NT2/D1 (cell line): ENCODE measurements at regions not wholly inside any gene's neighbourhood (a gene's known extent, or its start where the extent isn't known, plus 50 kb on each side); places are given as distances from the start of the nearest gene placed in this dataset.

Experiments used
- DNase-seq: peaks from one replicate; pipeline ENCODE4 v3.0.0-alpha.2; 2011; ENCODE audit warnings: low read depth, low spot score
- H3K27me3 ChIP-seq: 2 replicates; pipeline ENCODE4 v1.6.0; 2011; ENCODE audit warnings: mild to moderate bottlenecking; ENCODE audit not compliant: insufficient read length, insufficient read depth
- H3K36me3 ChIP-seq: 2 replicates; pipeline ENCODE4 v1.6.1; 2011; ENCODE audit warnings: mild to moderate bottlenecking, low read length, mixed read lengths; ENCODE audit not compliant: insufficient read depth, insufficient read length
- H3K4me1 ChIP-seq: 2 replicates; pipeline ENCODE4 v1.5.1; 2011; ENCODE audit not compliant: insufficient read depth, insufficient read length
- H3K4me3 ChIP-seq: 2 replicates; pipeline ENCODE4 v1.5.1; 2011; ENCODE audit warnings: low read depth; ENCODE audit not compliant: insufficient read length
- H3K9ac ChIP-seq: 2 replicates; pipeline ENCODE4 v1.6.0; 2011; ENCODE audit warnings: low read depth; ENCODE audit not compliant: insufficient read length
- H3K9me3 ChIP-seq: 2 replicates; pipeline ENCODE4 v1.5.1; 2011; ENCODE audit warnings: mild to moderate bottlenecking, low read length; ENCODE audit not compliant: insufficient read depth
- SUZ12 ChIP-seq: IDR thresholded peaks from 2 replicates; pipeline ENCODE4 v1.6.1; 2011; ENCODE audit not compliant: insufficient read length, insufficient read depth; ENCODE audit errors: extremely low read depth
- YY1 ChIP-seq: IDR thresholded peaks from 2 replicates; pipeline ENCODE4 v1.6.1; 2011; ENCODE audit not compliant: insufficient read length, insufficient read depth
- ZNF274 ChIP-seq: IDR thresholded peaks from 2 replicates; pipeline ENCODE4 v1.6.1; 2011; ENCODE audit warnings: mild to moderate bottlenecking, low read depth, low read length

- TF ChIP-seq ZNF274 (no peak), YY1 (no peak), SUZ12 (no peak)
- H3K27me3 ChIP-seq, result no peaks in the 10 kb centered on the region
- H3K9ac ChIP-seq, result no peak overlapping the region
- DNase-seq, result no peak
- no peaks in the 10 kb centered on the region for H3K36me3 ChIP-seq
- H3K4me3 ChIP-seq, result no peak overlapping the region
- H3K9me3 ChIP-seq, result no peaks in the 10 kb centered on the region
- no peaks in the 10 kb centered on the region for H3K4me1 ChIP-seq
These were observed 552.1 kb downstream of the LMO4 start for GRCh38 chr1:87880764-87881163.

GRCh38 chr1:87883906-87884305 is 555.2 kb downstream of the LMO4 start:
- Histone ChIP-seq H3K36me3 (no peaks in the 10 kb centered on the region), H3K4me3 (no peak overlapping the region), H3K9me3 (no peaks in the 10 kb centered on the region), H3K9ac (no peak overlapping the region), H3K27me3 (no peaks in the 10 kb centered on the region), H3K4me1 (no peaks in the 10 kb centered on the region)
- TF ChIP-seq YY1 (no peak), ZNF274 (no peak)
- DNase-seq, result no peak

GRCh38 chr1:87884581-87884980 is 555.9 kb downstream of the LMO4 start:
- Histone ChIP-seq H3K27me3 (no peaks in the 10 kb centered on the region), H3K9ac (no peak overlapping the region), H3K9me3 (no peaks in the 10 kb centered on the region), H3K4me3 (no peak overlapping the region), H3K4me1 (no peaks in the 10 kb centered on the region), H3K36me3 (no peaks in the 10 kb centered on the region)
- no peak for DNase-seq
- TF ChIP-seq YY1 (no peak), SUZ12 (no peak), ZNF274 (no peak)

GRCh38 chr1:87885278-87886025 is 556.8 kb downstream of the LMO4 start:
- H3K9me3 ChIP-seq, result no peaks in the 10 kb centered on the region
- no peaks in the 10 kb centered on the region for H3K36me3 ChIP-seq
- DNase-seq, result no peak
- H3K9ac ChIP-seq, result no peak overlapping the region
- no peaks in the 10 kb centered on the region for H3K27me3 ChIP-seq
- H3K4me1 ChIP-seq, result no peaks in the 10 kb centered on the region
- TF ChIP-seq SUZ12, result no peak
- no peak for TF ChIP-seq ZNF274
- no peak for TF ChIP-seq YY1
- no peak overlapping the region for H3K4me3 ChIP-seq

GRCh38 chr1:87887100-87887499 is 558.4 kb downstream of the LMO4 start:
- H3K9ac ChIP-seq, result no peak overlapping the region
- no peaks in the 10 kb centered on the region for H3K9me3 ChIP-seq
- no peak for DNase-seq
- H3K36me3 ChIP-seq, result no peaks in the 10 kb centered on the region
- no peaks in the 10 kb centered on the region for H3K27me3 ChIP-seq
- H3K4me3 ChIP-seq, result no peak overlapping the region
- no peaks in the 10 kb centered on the region for H3K4me1 ChIP-seq
- no peak for TF ChIP-seq YY1
- TF ChIP-seq ZNF274, result no peak
- TF ChIP-seq SUZ12, result no peak

- DNase-seq, result no peak
- no peaks in the 10 kb centered on the region for H3K4me1 ChIP-seq
- no peaks in the 10 kb centered on the region for H3K9me3 ChIP-seq
- no peaks in the 10 kb centered on the region for H3K36me3 ChIP-seq
- TF ChIP-seq YY1 (no peak), SUZ12 (no peak), ZNF274 (no peak)
- H3K4me3 ChIP-seq, result no peak overlapping the region
- no peaks in the 10 kb centered on the region for H3K27me3 ChIP-seq
- H3K9ac ChIP-seq, result no peak overlapping the region
These were observed 559.8 kb downstream of the LMO4 start for GRCh38 chr1:87888446-87888845.

GRCh38 chr1:87894062-87894461 is 565.4 kb downstream of the LMO4 start:
- H3K4me3 ChIP-seq, result no peak overlapping the region
- no peak for DNase-seq
- no peaks in the 10 kb centered on the region for H3K9me3 ChIP-seq
- no peaks in the 10 kb centered on the region for H3K36me3 ChIP-seq
- no peaks in the 10 kb centered on the region for H3K27me3 ChIP-seq
- TF ChIP-seq YY1 (no peak), ZNF274 (no peak), SUZ12 (no peak)
- H3K4me1 ChIP-seq, result no peaks in the 10 kb centered on the region
- H3K9ac ChIP-seq, result no peak overlapping the region

GRCh38 chr1:87897481-87897880 is 568.8 kb downstream of the LMO4 start:
- no peaks in the 10 kb centered on the region for H3K4me1 ChIP-seq
- H3K4me3 ChIP-seq, result no peak overlapping the region
- no peaks in the 10 kb centered on the region for H3K27me3 ChIP-seq
- no peak overlapping the region for H3K9ac ChIP-seq
- no peak for DNase-seq
- H3K9me3 ChIP-seq, result no peaks in the 10 kb centered on the region
- TF ChIP-seq SUZ12 (no peak), ZNF274 (no peak), YY1 (no peak)
- H3K36me3 ChIP-seq, result no peaks in the 10 kb centered on the region
